CD4-positive, alpha-beta memory T cell (primary cell): ENCODE measurements at regions not wholly inside any gene's neighbourhood (a gene's known extent, or its start where the extent isn't known, plus 50 kb on each side); places are given as distances from the start of the nearest gene placed in this dataset.

Experiments used
- CTCF ChIA-PET: fragments of 350-600 bp; sonication (Branson Sonifier 250); formaldehyde crosslinking; loops from one replicate; lab custom pipeline; 2021; ENCODE audit warnings: inconsistent platforms; ENCODE audit not compliant: partially characterized antibody; lab: Charles Lee
- POLR2A ChIA-PET: fragments of 350-600 bp; sonication (Branson Sonifier 250); formaldehyde crosslinking; loops from one replicate; lab custom pipeline; 2021; ENCODE audit not compliant: partially characterized antibody; lab: Charles Lee
- DNase-seq, 5 donors: peaks; one replicate each; pipeline versions ENCODE4 v3.0.0 to v3.0.0-alpha.2; 2020 to 2022; ENCODE audit warnings: mixed read lengths in 1 of 5
- H3K27ac ChIP-seq: one replicate; pipeline ENCODE4 v1.7.0; 2013; ENCODE audit warnings: low read depth, low read length
- H3K27me3 ChIP-seq: 2 replicates; pipeline ENCODE4 v1.7.0; 2013; ENCODE audit warnings: mild to moderate bottlenecking, low read length, moderate library complexity; ENCODE audit not compliant: insufficient read depth
- H3K36me3 ChIP-seq: 2 replicates; pipeline ENCODE4 v1.7.0; 2013; ENCODE audit warnings: mild to moderate bottlenecking, low read length, moderate library complexity; ENCODE audit not compliant: insufficient read depth
- H3K4me1 ChIP-seq: 2 replicates; pipeline ENCODE4 v1.7.0; 2013; ENCODE audit warnings: mild to moderate bottlenecking, low read length, moderate library complexity; ENCODE audit not compliant: insufficient read depth
- H3K4me3 ChIP-seq, 2 donors: one replicate each; pipeline ENCODE4 v1.7.0; 2013; ENCODE audit warnings: low read length in 2 of 2, mild to moderate bottlenecking in 1 of 2
- H3K9me3 ChIP-seq, 2 donors: one replicate each; pipeline ENCODE4 v1.7.0; 2013; ENCODE audit warnings: low read length in 2 of 2, control low read depth in 1 of 2; ENCODE audit not compliant: control insufficient read depth in 1 of 2
- H3K27ac Mint-ChIP-seq, 7 donors: one replicate each; pipeline ENCODE4 v1.8.0; 2020 to 2021; ENCODE audit warnings: mixed read lengths in 7 of 7, mild to moderate bottlenecking in 6 of 7, inconsistent platforms in 3 of 7, moderate library complexity in 3 of 7
- H3K27me3 Mint-ChIP-seq, 2 donors: one replicate each; pipeline ENCODE4 v1.8.0; 2020 to 2021; ENCODE audit warnings: mixed read lengths in 2 of 2
- H3K36me3 Mint-ChIP-seq, 2 donors: one replicate each; pipeline ENCODE4 v1.8.0; 2020 to 2021; ENCODE audit warnings: mixed read lengths in 2 of 2, inconsistent platforms in 1 of 2, mild to moderate bottlenecking in 1 of 2
- H3K4me1 Mint-ChIP-seq, 4 donors: one replicate each; pipeline ENCODE4 v1.8.0; 2020 to 2021; ENCODE audit warnings: mixed read lengths in 4 of 4, mild to moderate bottlenecking in 1 of 4
- H3K4me3 Mint-ChIP-seq, 8 donors: one replicate each; pipeline ENCODE4 v1.8.0; 2020 to 2021; ENCODE audit warnings: mixed read lengths in 8 of 8, mild to moderate bottlenecking in 7 of 8, moderate library complexity in 6 of 8, inconsistent platforms in 3 of 8
- H3K9me3 Mint-ChIP-seq, 8 donors: one replicate each; pipeline ENCODE4 v1.8.0; 2020 to 2021; ENCODE audit warnings: mixed read lengths in 8 of 8, mild to moderate bottlenecking in 5 of 8, inconsistent platforms in 3 of 8, moderate library complexity in 1 of 8
- intact Hi-C: fragments of 100-400 bp; cut with micrococcal nuclease; formaldehyde crosslinking; loops from one replicate; pipeline ENCODE4 v1.15.1; 2023

- H3K36me3 ChIP-seq, result no peaks in the 10 kb centered on the region
- H3K27ac ChIP-seq, result no peak overlapping the region
- H3K9me3 Mint-ChIP-seq, result peaks cover 0 to 2% (median 0%) of the 10 kb centered on the region in 8 donors
- H3K4me3 Mint-ChIP-seq, result no peak overlapping the region
- intact Hi-C loops, result no loop called here
- DNase-seq, result no peak
- H3K4me3 ChIP-seq, result no peak overlapping the region
- no peak overlapping the region for H3K27ac Mint-ChIP-seq
- no peaks in the 10 kb centered on the region for H3K27me3 ChIP-seq
- H3K36me3 Mint-ChIP-seq, result no peaks in the 10 kb centered on the region
- ChIA-PET CTCF (interaction anchor here (1.1 kb wide), 1 partner anchor 21 kb away, joined by 3 read pairs; no protein-coding TSS in a partner anchor), POLR2A (no interaction called here)
- H3K9me3 ChIP-seq, result no peaks in the 10 kb centered on the region
- H3K4me1 ChIP-seq, result no peaks in the 10 kb centered on the region
- H3K4me1 Mint-ChIP-seq, result peaks cover 0 to 2% (median 0%) of the 10 kb centered on the region in 4 donors
- no peaks in the 10 kb centered on the region for H3K27me3 Mint-ChIP-seq
These were observed 210.5 kb downstream of the ETV1 start for GRCh38 chr7:13778967-13779366.

- no peak for DNase-seq
- Histone ChIP-seq H3K27me3 (no peaks in the 10 kb centered on the region), H3K36me3 (no peaks in the 10 kb centered on the region), H3K4me1 (no peaks in the 10 kb centered on the region), H3K4me3 (no peak overlapping the region), H3K9me3 (no peaks in the 10 kb centered on the region), H3K27ac (no peak overlapping the region)
- POLR2A ChIA-PET, result no interaction called here
- Mint-ChIP-seq H3K9me3 (no peaks in the 10 kb centered on the region), H3K27me3 (no peaks in the 10 kb centered on the region), H3K36me3 (no peaks in the 10 kb centered on the region), H3K27ac (no peak overlapping the region), H3K4me1 (no peaks in the 10 kb centered on the region), H3K4me3 (no peak overlapping the region)
- CTCF ChIA-PET, result interaction anchor here (0.9 kb wide), 1 partner anchor 248 kb away, joined by 4 read pairs; no protein-coding TSS in a partner anchor
- intact Hi-C loops, result no loop called here
These were observed 198.9 kb downstream of the ETV1 start for GRCh38 chr7:13790611-13791010.

GRCh38 chr7:13792208-13792607, 197.3 kb downstream of the ETV1 start:
- Mint-ChIP-seq H3K27ac (peak overlapping the region in 1 of 7 donors; percentile 22), H3K4me3 (no peak overlapping the region), H3K9me3 (peaks cover 0 to under 1% (median 0%) of the 10 kb centered on the region in 8 donors), H3K4me1 (no peaks in the 10 kb centered on the region), H3K27me3 (no peaks in the 10 kb centered on the region), H3K36me3 (no peaks in the 10 kb centered on the region)
- ChIA-PET CTCF (no interaction called here), POLR2A (no interaction called here)
- Histone ChIP-seq H3K36me3 (no peaks in the 10 kb centered on the region), H3K4me3 (no peak overlapping the region), H3K27me3 (no peaks in the 10 kb centered on the region), H3K27ac (no peak overlapping the region), H3K4me1 (no peaks in the 10 kb centered on the region), H3K9me3 (no peaks in the 10 kb centered on the region)
- intact Hi-C loops, result no loop called here
- no peak for DNase-seq

- intact Hi-C loops, result no loop called here
- POLR2A ChIA-PET, result no interaction called here
- Histone ChIP-seq H3K4me1 (no peaks in the 10 kb centered on the region), H3K27me3 (no peaks in the 10 kb centered on the region), H3K36me3 (no peaks in the 10 kb centered on the region), H3K27ac (no peak overlapping the region), H3K9me3 (no peaks in the 10 kb centered on the region), H3K4me3 (no peak overlapping the region)
- DNase-seq, result no peak
- H3K4me1 Mint-ChIP-seq, result no peaks in the 10 kb centered on the region
- no peaks in the 10 kb centered on the region for H3K27me3 Mint-ChIP-seq
- no peaks in the 10 kb centered on the region for H3K36me3 Mint-ChIP-seq
- H3K27ac Mint-ChIP-seq, result no peak overlapping the region
- no peak overlapping the region for H3K4me3 Mint-ChIP-seq
- CTCF ChIA-PET, result no interaction called here
- peaks cover 0 to 2% (median 0%) of the 10 kb centered on the region in 8 donors for H3K9me3 Mint-ChIP-seq
These were observed 195.5 kb downstream of the ETV1 start for GRCh38 chr7:13793926-13794325.

- H3K36me3 ChIP-seq, result no peaks in the 10 kb centered on the region
- Mint-ChIP-seq H3K36me3 (no peaks in the 10 kb centered on the region), H3K4me3 (no peak overlapping the region), H3K4me1 (no peaks in the 10 kb centered on the region), H3K9me3 (peaks cover 0 to 2% (median 0%) of the 10 kb centered on the region in 8 donors), H3K27ac (no peak overlapping the region), H3K27me3 (no peaks in the 10 kb centered on the region)
- DNase-seq, result no peak
- POLR2A ChIA-PET, result no interaction called here
- H3K27ac ChIP-seq, result no peak overlapping the region
- CTCF ChIA-PET, result no interaction called here
- H3K27me3 ChIP-seq, result no peaks in the 10 kb centered on the region
- intact Hi-C loops, result no loop called here
- H3K4me1 ChIP-seq, result no peaks in the 10 kb centered on the region
- H3K9me3 ChIP-seq, result no peaks in the 10 kb centered on the region
- no peak overlapping the region for H3K4me3 ChIP-seq
These were observed 194.9 kb downstream of the ETV1 start for GRCh38 chr7:13794581-13794980.

GRCh38 chr7:13797545-13797944, 191.9 kb downstream of the ETV1 start:
- no peaks in the 10 kb centered on the region for H3K27me3 Mint-ChIP-seq
- H3K4me1 Mint-ChIP-seq, result peaks cover 0 to 5% (median 4%) of the 10 kb centered on the region in 4 donors
- H3K9me3 Mint-ChIP-seq, result peaks cover 0 to 2% (median 0%) of the 10 kb centered on the region in 8 donors
- H3K27me3 ChIP-seq, result no peaks in the 10 kb centered on the region
- H3K4me1 ChIP-seq, result no peaks in the 10 kb centered on the region
- H3K36me3 Mint-ChIP-seq, result no peaks in the 10 kb centered on the region
- POLR2A ChIA-PET, result no interaction called here
- no peaks in the 10 kb centered on the region for H3K36me3 ChIP-seq
- no peak overlapping the region for H3K4me3 ChIP-seq
- H3K9me3 ChIP-seq, result no peaks in the 10 kb centered on the region
- no peak for DNase-seq
- CTCF ChIA-PET, result no interaction called here
- no peak overlapping the region for H3K27ac Mint-ChIP-seq
- H3K4me3 Mint-ChIP-seq, result no peak overlapping the region
- H3K27ac ChIP-seq, result no peak overlapping the region
- intact Hi-C loops, result no loop called here

GRCh38 chr7:13800694-13801448, 188.6 kb downstream of the ETV1 start:
- Histone ChIP-seq H3K4me1 (no peaks in the 10 kb centered on the region), H3K36me3 (no peaks in the 10 kb centered on the region), H3K9me3 (no peaks in the 10 kb centered on the region), H3K27me3 (no peaks in the 10 kb centered on the region), H3K4me3 (no peak overlapping the region), H3K27ac (no peak overlapping the region)
- Mint-ChIP-seq H3K27me3 (peaks cover 0 to 2% of the 10 kb centered on the region in 2 donors), H3K36me3 (peaks cover 0 to under 1% of the 10 kb centered on the region in 2 donors), H3K4me3 (no peak overlapping the region), H3K9me3 (peaks cover 0 to 6% (median 2%) of the 10 kb centered on the region in 8 donors), H3K27ac (no peak overlapping the region), H3K4me1 (peaks cover 0 to 5% (median 4%) of the 10 kb centered on the region in 4 donors)
- POLR2A ChIA-PET, result no interaction called here
- CTCF ChIA-PET, result no interaction called here
- intact Hi-C loops, result no loop called here
- peak in 3 of 5 donors; percentile 5 to 9 (median 8) for DNase-seq
